ENCODE measurements at regions not wholly inside any gene's neighbourhood (a gene's known extent, or its start where the extent isn't known, plus 50 kb on each side); places are given as distances from the start of the nearest gene placed in this dataset.

DNA sequence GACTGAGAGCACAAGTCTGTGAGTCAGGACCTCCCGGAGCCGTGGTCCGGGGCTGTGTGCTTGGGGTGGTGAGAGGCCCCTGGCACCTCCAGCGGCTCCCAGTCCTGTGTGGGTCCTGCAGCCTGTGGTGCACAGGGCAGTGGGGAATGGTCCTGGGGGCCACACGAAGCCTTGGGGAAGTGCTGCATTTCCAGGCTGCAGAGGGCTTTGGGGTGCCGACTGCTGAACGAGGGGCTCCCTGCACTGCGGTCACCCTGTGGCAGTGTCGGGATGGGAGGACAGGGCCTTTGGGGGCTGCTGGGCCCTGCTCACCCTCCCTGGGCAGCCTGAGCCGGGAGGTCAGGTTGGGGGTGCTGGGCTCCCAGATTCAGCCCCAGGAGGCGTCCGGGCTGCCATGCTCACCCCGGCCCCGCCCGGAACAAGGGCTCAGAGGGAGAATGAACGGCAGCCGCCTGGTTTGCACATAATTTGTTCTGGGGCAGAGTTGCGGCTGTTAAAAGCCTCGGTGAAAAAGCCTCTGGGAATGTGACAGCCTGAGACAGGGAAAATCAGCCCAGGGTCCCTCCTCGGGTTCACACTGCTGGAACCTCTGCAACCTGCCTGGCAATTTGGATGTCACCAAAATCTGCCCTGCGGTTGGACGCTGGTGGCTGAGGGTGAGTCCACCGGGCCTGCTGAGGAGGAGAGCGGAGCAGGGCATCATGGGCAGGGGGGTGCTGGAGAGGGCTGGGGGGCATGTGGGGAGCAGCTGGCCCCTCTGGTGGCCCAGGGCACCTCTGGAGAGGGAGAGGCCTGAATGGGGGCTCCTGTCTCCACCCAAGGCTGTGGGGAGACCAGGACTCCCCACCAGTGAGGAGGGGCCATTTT is 109.2 kb downstream of the KIF26A start:
- H3K27me3 ChIP-seq (replicated peaks in 1 of 4; ENCODE audit: control extremely low read depth in 1 of 4, control insufficient read depth in 3 of 4, insufficient read depth in 4 of 4, low read length in 3 of 4), result peaks cover 0 to 7% (median 0%) of the 10 kb centered on the region in 4 experiments
- CTCF ChIA-PET, result no interaction called here
- H2AFZ ChIP-seq (ENCODE audit: insufficient read depth, low read depth, low read length, poor library complexity, severe bottlenecking), result no peak overlapping the region
- H4K20me1 ChIP-seq (ENCODE audit: control insufficient read depth, insufficient read depth, low read length, poor library complexity, severe bottlenecking), result no peaks in the 10 kb centered on the region
- no peaks in the 10 kb centered on the region for H3K4me1 Mint-ChIP-seq
- intact Hi-C loops (cut with micrococcal nuclease), result no loop called here
- no peaks in the 10 kb centered on the region for H3K4me1 ChIP-seq (ENCODE audit: control insufficient read depth in 2 of 2, insufficient read depth in 2 of 2, low read length in 2 of 2)
- no peak overlapping the region for H3K27ac Mint-ChIP-seq
- TF ChIP-seq EZH2 (IDR thresholded peaks at IDR 0.05; ENCODE audit: borderline replicate concordance, insufficient read depth, low read depth, low read length, poor library complexity, severe bottlenecking), result no peak
- TF ChIP-seq CTCF (IDR thresholded peaks at IDR 0.05), result no peak
- DNase-seq (no peak), ATAC-seq (ENCODE audit: low read depth) (no peak)
- H3K9ac ChIP-seq (ENCODE audit: low read length), result no peak overlapping the region
- H3K27me3 Mint-ChIP-seq, result no peaks in the 10 kb centered on the region
- H3K36me3 ChIP-seq (replicated peaks in 1 of 2; ENCODE audit: control extremely low read depth in 1 of 2, control insufficient read depth in 1 of 2, extremely low read depth in 1 of 2, insufficient read depth in 2 of 2, low read length in 1 of 2), result no peaks in the 10 kb centered on the region
- POLR2A ChIA-PET, result no interaction called here
- H3K27ac ChIP-seq (ENCODE audit: low read length in 2 of 2), result no peak overlapping the region
- WGBS (ENCODE audit: insufficient coverage), result 94% methylated on average over 24 of the region's 24 CpGs
- H3K4me3 ChIP-seq (ENCODE audit: control extremely low read depth in 1 of 5, extremely low read depth in 1 of 5, insufficient read depth in 1 of 5, low read depth in 2 of 5, low read length in 4 of 5), result no peak overlapping the region
- H3K4me3 Mint-ChIP-seq, result no peak overlapping the region
- H3K9me3 ChIP-seq (ENCODE audit: control extremely low read depth in 1 of 3, control insufficient read depth in 2 of 3, insufficient read depth in 1 of 3, low read length in 2 of 3), result peaks cover 2 to 48% (median 4%) of the 10 kb centered on the region in 3 donors
- H3K9me3 Mint-ChIP-seq (ENCODE audit: insufficient read depth), result no peaks in the 10 kb centered on the region
- no peaks in the 10 kb centered on the region for H3K79me2 ChIP-seq (ENCODE audit: control insufficient read depth, insufficient read depth, low read length)
- H3K4me2 ChIP-seq (replicated peaks; ENCODE audit: low read depth, low read length, poor library complexity, severe bottlenecking), result no peak overlapping the region
